Stimulated activated CD4-positive, alpha-beta T cell treated with anti-CD3 and anti-CD28 coated beads, Interleukin-1b, Interleukin-23, amount 100 ng/mL, for 4 hours (primary cell): ENCODE measurements at regions not wholly inside any gene's neighbourhood (a gene's known extent, or its start where the extent isn't known, plus 50 kb on each side); places are given as distances from the start of the nearest gene placed in this dataset.
"Not testable (repeated sequence)": the region's sequence is repeated elsewhere in the genome, so short reads cannot be mapped to it uniquely, and the experiment has no call there.

Experiments used
- DNase-seq, 2 donors: peaks; one replicate each; pipeline ENCODE4 v3.0.0-alpha.2; 2020; ENCODE audit warnings: low read depth in 2 of 2

DNA sequence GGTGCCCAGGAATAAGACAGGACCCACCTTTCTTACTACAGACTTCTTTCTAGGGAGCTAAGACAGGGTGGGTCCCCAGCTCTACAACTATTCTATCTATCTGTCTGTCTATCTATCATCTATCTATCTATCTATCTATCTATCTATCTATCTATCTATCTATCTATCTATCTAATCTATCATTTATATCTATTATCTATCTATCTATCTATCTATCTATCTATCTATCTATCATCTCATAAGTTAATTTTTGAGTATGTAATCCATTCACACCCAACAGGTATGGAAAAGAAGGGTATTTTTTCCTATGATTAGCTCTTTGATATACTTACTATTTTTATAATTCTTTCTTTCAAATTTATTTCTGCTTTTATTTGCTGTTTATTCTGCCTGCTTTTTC, 55.9 kb downstream of the BAMBI start:
- DNase-seq: no peak

DNA sequence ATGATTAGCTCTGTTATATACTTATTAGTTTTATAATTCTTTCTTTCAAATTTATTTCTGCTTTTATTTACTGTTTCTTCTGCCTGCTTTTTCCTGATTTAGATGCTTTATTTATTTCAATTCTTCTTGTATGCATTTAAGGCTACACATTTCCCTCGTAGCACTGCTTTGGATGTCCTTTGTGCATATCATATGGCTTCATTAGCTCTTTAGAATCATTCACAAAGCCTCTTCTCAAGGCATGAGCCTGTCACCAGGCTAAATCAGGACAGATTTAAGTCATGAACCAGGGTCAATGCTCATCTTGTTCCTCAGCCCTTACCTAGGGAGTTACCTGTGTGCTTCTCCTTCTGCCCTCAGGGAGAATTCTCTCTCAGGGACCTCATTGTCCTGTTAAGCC, 56.3 kb downstream of the BAMBI start:
- no peak for DNase-seq

DNA sequence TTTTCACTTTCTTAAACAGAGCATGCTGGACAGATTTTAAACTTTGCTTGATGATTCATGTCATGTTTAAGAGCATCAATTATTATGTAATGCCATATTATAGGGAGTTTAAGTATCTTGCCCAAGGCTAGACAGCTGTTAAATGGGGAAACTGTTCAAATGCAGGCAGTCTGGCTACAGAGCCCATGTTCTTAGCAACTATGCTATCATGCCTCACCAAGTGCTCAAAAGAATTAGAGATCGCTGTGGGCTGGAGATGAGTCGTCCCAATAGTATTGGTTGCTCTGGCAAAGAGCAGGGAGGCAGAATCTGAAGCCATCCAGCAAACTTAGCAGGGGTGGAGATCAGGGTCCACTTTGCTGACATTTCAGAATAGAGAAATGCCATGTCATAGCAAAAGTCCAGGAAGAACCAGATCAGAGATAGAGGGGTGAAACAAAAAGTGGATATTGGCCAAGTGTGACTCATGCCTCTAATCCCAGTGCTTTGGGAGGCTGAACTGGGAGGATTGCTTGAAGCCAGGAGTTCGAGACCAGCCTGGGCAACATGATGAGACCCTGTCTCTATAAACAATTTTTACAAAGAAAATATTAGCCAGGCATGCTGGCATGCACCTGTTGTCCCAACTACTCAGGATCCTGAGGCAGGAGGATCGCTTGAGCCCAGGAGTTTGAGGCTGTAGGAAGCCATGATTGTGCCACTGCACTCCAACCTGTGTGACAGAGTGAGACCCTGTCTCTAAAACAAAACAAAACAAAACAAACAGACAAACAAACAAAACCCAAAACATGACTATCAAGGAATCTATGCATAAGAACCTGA, 57.8 kb downstream of the BAMBI start:
- DNase-seq: no peak

DNA sequence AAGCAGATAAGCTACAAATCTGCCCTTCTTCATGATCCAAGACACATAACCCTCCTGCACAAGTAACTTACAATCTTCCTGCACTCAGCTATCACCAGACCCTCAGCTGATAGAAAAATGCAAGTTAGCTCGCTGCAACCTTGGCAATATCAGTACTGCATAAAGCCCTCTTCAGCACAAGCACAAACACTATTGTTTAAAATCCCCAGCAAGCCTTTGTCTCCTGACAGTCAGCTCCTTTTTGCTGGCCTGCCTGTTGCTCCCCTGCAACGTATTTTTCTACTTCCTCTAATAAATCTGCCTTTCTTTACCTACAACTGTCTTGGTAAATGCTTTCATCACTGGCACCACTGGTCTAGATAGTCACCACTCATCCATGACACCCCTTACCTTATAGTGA, 59.8 kb downstream of the BAMBI start:
- DNase-seq: no peak

DNA sequence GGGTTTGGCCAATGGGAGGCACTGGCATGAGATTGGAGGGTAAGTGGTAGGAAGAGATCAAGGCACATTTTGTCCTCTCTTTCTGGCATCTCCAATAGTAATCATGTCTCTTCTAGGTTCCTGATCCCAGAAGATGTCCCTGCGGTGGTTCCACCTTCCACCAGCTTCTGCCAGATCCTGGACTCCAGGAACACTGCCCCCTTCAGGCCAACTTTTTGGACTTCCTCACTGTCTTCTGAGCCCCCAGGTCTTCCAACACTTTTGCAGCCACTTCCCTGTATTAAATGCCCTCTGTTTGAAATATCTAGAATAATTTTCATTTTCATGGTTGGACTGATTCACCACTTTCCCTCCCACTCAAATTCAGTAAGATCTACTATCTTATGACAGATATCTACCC, 60.9 kb downstream of the BAMBI start:
- no peak for DNase-seq

DNA sequence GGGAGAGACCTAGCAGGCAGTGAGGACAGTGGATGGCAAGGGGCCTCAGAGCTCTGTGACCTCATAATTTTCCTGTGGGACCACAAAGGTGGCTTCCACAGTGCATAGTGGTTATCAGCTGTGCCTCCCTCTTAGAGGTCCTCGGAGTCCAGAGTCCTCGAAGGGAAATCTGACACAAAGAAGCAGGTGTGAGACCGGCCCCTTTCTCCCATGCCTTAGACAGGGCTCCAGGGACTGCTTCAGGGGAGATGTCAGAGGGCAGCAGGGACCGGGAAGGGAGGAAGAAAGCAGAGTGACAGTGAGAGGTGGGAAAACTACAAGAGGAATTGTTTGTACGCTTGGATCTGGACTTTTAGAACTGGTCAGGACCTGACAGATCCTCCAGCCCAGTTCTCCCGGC, 66.3 kb downstream of the BAMBI start:
- DNase-seq: no peak

DNA sequence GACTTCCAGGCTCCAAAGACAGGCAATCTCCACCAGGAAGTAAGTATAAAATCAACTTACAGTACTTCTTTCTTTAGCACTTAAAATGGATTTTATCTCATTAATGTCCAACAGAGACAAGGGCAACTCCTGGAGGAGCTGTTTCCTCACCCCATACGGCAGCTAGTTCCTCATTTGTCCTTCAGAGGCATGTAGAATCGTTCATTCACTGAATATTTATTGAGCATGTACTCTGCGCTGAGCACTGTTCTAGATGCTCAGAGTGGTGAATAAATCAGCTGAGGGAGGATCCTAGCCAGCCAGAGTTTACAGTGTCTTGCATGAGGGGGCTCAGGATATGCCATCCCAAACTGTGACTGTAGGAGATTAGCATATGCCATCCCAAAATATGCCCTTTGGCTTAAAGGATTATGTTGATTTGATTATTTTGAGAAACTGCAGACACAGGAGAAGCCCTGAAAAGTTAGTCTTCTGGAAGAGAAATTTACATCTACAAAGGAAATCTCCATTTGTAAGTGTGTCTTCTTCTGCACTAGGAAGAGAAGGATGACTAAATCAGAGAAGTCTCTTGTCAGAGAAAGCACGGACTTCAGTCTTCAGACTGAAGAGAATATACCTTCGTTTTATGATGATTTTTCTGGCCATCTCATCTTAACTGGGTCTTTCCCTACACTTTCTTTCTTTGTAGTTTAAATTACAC, 66.9 kb downstream of the BAMBI start:
- no peak for DNase-seq

DNA sequence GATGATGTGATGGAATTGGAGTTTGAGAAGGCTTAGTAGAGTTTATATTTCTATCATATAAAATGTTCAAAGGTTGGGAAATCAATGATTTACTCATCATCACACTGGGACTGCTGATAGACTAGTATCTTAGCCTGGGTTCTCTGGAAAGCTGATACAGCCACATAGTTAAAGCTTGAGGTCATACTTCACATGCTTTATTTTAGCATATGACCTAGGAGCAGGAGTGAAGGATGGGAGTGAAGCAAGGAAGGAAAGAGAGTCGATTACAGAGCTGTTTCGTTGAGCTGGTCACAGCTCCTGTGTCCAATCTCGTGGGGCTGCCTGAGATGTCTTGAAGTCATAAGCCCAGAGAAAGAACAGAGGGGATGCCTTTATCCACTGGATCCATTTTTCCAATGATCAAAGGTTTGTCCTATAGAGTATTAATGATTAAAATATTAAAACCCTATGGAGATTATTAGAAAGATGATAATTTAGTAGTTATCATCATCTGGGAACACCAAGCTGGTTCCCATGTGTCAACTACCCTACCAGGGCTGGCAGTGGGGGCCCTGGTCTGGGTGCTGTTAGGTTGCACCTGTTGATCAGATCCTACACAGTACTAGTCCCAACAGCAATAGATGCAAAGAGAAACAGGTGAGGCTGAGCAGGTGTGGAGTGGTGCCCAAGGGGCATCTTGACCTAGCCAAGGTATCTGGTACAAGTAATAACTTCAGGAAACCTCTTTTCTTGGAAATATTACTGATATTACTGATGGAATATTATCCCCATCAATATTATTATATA, 77.8 kb downstream of the BAMBI start:
- DNase-seq: no peak

DNA sequence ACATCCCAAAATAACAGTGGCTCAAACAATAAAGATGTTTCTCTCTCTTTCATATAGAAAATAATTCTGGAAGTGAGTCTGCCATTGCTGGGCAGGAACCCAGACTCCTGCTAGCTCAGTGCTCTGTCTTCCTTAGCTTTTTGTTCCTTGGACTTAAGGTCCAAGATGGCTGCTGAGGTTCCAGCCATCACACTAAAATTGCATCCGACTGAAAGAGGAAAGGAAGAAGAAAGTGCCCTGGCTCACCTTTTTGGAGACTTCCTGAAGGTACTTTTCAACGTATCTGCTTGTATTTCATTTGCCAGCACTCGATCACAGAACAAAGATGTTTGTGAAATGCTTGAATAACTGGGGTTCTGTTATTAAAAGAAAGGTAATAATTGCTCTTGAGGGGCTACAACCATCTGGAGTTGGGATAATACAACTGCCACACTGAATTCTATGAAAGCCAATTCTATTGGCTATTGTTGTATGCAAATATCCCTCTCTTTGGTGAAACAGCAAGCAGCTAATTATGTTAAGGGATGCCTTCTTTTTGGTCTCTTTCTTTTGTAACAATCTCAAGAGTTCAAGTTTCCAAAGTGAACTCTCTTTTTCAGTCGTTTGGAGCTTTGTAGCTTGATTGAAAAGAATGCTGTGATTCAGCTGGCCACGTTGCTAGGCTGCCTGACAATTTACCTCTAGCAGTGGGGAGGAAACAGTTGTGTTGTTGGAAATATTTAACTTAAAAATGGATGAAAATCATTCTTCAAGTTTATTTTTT, 83.9 kb downstream of the BAMBI start:
- DNase-seq: no peak

DNA sequence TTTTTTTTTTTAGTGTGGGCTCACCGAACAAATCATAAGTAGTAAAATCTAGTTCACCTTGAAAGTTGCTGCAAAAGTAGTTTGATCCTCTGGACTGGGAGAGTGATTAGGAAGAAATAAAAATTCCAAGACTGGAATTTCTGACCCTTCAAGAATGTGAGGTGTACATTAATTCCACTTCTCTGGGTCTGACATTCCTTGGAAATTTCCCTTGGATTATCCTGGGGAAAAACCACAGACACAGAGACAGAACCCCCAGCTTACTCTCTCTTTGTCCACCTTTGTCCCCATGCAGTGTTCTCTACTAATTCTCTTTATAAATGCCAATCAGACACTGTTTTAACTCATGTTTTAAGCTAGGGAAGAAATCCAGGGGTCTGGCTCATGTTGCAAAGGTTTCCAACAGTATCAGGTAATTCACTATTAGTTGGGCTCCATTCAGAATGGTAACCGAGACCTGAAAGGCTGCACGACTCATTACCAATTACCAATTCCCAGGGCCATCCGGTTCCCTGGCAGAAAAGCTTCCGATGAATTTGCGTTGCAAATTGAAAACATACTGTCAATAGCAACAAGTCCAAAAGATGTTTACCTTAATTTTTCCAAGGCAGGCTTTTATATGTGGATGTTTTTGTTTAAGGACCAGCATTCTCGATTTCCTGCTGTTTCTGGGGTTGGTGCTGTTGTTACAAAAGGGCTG, 86.3 kb downstream of the BAMBI start:
- no peak for DNase-seq

DNA sequence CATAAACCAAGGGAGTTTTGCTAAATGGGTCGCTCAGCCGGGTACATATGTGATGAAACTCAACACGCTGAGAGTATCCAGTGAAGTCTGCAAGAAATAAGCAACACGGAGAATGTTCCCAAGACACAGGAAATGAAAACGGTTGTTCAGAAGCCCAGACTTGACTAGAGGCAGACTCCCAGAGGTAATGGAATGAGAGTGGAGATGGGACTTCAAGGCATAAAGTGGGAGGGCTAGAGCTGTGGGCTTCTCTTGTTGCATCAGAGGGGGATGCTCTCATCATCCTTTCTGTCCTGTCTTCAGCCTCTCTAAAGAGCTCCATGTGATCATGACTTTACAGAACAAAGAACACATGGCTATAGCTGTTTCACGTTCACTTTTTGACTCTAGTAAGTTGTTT, 88.3 kb downstream of the BAMBI start:
- DNase-seq: no peak

DNA sequence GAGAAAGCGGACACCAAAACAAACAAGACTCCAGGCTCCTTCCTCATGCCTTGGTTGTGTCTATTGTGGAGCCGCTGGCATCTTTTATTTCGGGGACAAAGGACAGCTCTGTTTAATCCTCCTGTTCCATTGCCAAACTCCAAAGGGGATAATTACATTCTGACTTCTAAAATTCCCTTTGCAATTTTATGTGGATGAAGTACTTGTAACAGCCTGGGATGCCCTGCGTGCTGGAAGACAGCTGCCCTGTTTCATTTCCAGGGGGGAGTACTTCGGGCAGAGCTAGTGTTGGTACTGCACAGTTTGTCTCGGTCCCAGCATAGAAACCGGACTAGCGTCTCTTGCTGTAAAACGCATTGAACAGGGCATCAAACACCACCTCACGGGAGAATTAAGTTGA, 90.9 kb downstream of the BAMBI start:
- DNase-seq: no peak

DNA sequence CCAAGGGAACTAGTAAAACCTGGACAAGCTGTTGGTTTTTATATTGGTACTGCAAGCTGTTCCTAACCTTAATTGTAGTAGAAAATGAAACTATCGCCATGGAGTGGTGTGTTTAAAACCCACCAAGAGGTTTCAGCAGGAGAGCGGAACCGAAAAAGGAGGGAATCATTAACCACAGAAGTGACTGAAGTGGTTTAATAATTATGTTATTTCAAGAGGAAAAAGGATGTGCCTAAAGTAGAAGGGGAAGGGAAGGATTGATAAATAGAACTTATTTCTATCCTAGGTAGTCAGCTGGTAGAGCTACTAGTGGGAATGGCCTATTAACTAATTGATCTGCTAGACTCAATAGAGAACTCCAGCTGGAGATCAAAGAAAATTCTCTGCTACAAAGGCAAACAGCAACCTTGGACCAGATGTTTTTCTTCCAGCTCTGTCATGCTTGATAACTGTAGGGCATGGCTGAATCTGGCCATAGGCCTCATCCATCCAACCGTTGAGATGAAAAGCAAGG, 91.8 kb downstream of the BAMBI start:
- DNase-seq: no peak

DNA sequence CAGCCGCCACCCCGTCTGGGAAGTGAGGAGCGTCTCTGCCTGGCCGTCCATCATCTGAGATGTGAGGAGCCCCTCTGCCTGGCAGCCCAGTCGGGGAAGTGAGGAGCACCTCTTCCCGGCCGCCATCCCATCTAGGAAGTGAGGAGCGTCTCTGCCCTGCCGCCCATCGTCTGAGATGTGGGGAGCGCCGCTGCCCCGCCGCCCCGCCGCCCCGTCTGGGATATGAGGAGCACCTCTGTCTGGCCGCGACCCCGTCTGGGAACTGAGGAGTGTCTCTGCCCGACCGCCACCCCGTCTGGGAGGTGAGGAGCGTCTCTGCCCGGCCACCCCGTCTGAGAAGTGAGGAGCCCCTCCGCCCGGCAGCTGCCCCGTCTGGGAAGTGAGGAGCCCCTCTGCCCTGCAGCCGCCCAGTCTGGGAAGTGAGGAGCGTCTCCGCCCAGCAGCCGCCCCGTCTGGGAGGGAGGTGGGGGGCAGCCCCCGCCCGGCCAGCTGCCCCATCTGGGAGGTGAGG, 94.3 kb downstream of the BAMBI start:
- not testable (repeated sequence) for DNase-seq

DNA sequence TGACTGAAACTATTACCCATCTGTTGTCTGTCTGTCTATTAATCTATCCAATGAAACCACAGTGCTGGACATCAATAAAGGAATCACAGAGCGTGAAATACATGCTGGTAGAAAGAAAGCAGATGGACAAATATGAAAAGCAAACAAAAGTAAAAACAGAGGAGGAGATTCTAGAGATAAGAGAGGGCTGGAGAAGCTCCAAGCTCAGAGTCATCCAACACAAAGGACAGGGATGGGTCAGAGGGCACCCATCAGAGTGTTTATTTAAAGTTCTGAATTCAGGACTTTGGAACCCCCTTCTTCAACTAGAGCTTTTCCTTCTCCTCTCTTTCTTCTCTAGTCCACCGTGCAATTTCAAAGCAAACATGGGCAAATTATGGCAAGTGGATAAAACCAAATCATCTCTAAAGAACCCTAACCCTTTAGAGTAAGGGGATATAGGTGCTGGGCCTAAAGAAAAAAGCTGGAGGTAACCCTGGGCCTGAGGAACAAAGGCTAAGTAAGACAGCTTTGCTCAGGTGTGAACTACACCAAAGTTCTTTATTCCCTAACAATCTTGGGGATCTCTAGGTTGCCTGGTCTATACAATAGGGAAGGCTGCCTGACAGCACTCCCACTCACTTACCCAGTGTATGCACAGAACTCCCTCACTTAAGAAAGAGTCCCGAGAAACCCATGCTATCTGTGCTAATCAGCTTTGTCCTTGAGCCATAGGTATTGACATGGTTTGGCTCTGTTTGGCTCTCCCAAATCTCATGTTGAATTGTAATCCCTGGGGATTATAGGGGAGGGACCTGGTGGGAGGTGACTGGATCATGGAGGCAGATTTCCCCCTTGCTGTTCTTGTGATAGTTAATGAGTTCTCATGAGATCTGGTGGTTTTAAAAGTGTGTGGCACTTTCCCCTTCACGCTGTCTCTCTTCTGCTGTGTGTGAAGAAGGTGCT, 97.0 kb downstream of the BAMBI start:
- no peak for DNase-seq

DNA sequence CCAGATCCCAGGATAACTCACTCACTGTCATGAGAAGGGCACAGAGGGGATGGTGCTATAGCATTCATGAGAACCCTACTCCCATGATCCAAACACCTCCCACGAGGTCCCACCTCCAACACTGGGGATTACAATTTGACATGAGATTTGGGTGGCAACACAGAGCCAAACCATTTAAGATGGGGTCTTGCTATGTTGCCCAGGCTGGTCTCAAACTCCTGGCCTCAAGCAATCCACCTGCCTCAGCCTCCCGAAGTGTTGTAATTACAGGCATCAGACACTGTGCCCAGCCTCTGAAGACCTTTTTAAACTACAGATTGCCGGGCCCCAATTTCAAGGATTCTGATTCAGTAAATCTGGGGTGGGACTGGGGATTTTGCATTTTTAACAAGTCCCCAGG, 98.5 kb downstream of the BAMBI start:
- DNase-seq: no peak

DNA sequence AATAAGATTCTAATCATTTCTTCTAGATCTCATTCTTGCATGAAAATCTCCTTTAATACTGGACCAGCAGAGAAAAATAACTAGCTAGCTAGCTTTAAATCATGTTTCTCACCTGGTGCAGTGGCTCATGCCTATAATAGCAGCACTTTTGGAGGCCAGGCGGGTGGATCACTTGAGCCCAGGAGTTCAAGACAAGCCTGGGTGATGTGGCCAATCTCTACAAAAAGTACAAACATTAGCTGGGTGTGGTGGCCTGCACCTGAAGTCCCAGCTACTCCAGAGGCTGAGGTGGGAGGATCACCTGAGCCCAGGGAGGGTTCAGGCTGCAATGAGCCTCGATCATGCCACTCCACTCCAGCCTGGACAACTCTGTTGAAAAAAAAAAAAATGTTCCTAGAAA, 99.2 kb downstream of the BAMBI start:
- DNase-seq: no peak

DNA sequence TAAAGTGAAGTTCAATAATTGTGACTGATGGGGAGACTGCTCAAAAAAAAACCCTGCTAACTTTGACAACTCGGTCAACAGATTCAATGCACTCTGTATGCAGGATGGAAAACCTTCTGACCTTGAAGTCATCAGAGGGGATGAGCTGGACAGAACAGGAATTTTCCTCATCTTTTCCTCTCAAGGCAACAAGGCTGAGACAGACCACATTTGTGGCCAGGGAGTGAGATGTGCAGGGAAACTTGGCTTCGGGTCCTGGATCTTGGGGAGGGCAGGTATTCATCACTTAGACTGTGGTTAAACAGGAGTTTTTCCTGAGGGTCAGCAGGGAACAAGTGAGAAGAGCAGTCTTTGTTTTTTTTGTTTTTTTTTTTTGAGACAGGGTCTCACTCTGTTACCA, 100.6 kb downstream of the BAMBI start:
- DNase-seq: no peak

DNA sequence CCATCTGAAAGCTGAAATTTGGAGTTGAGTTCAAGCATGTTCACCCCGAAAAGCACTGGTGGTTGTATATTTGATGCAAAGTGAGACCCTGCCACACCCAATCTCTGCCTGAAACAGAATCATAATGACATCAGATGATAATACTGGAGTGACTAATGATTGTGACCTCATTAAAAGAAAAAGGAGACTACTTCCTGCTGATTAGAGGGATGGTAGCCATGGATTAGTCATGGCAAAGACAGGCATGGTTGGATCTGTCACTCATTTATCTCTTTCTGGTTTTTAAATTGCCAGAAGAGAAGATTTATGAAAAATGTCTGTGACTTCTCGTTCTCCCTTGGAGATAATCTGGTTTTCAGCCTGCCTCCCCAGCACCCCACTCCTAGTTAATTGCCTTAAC, 101.2 kb downstream of the BAMBI start:
- no peak for DNase-seq

DNA sequence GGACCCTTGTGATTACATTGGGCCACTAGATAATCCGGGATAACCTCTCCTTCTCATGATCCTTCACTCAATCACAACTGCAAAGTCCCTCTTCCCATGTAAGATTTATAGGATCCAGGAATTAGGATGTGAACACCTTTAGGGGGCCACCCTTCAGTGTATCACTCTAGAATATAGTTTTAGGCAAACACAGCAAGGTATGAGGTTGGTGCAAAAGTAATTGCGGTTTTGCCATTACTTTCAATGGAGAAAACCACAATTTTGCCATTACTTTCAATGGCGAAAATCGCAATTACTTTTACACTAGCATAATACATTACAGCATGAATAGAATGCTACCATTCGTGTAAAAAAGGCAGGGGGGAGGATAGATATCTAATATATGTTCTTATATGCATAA, 104.0 kb downstream of the BAMBI start:
- no peak for DNase-seq
